ENCODE measurements at regions not wholly inside any gene's neighbourhood (a gene's known extent, or its start where the extent isn't known, plus 50 kb on each side); places are given as distances from the start of the nearest gene placed in this dataset.
"Not testable (repeated sequence)": the region's sequence is repeated elsewhere in the genome, so short reads cannot be mapped to it uniquely, and the experiment has no call there.

DNA sequence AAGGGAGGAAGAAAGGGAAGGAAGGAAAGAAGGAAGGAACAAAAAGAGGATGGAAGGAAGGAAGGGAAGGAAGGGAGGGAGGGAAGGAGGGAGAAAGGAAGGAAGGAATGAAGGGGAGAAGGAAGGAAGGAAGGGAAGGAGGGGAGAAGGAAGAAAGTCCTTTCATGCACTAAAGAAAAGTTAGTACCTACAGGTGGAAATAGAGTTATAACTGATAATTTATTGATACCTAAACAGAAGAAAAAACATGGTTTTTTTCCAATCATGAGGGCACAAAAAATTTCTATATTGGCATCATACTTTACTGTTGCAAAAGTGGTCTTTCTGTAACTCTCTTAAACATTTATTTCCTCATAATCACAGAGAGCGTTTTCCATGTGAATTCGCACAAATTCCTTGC, 659.4 kb downstream of the MAFB start:
- DNase-seq: no peak

DNA sequence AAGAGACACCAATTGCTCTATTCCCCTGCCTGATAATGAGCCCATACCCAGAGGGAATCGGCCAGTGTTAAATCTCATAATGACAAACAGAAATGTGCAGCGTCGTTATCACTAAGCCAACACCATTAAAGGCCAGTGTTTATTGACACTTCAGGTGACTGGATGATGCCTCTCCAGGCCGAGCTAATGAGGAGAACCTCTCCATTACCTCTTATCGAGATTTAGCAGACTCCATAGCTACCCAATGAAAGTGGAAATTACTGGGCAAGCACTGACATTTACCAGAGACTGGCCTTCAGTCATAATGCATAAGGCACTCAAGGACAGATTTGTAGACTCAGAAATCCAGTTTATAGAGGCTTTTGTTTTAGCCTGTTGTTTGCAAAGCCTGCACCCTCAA, 669.5 kb downstream of the MAFB start:
- DNase-seq: no peak

DNA sequence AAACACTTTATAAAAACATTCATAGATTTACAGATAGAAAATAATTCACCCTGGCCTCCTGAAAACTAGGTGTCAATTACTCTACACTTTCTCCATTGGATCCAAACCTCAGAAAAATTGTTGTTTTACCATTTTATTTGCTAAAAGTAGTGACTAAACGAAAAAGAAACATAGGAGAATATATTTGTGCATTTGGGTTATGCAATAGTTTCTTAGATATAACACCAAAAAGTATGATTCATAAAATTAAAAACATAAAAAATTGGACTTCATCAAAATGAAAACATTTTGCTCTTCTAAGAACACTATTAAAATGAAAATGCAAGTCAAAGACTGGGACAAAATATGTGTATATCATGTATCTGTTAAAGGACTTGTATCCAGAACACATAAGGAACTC, 671.3 kb downstream of the MAFB start:
- no peak for DNase-seq

- DNase-seq: no peak
These were observed 672.1 kb downstream of the MAFB start for GRCh38 chr20:40016890-40017289.

- DNase-seq: no peak
These were observed 672.6 kb downstream of the MAFB start for GRCh38 chr20:40016392-40016791.

GRCh38 chr20:40012026-40012425, 677.0 kb downstream of the MAFB start:
- not testable (repeated sequence) for DNase-seq

GRCh38 chr20:40010483-40010882, 678.6 kb downstream of the MAFB start:
- DNase-seq: no peak

GRCh38 chr20:40009542-40009941, 679.5 kb downstream of the MAFB start:
- no peak for DNase-seq

- DNase-seq: no peak
These were observed 680.9 kb downstream of the MAFB start for GRCh38 chr20:40008177-40008576.

GRCh38 chr20:40006168-40006860, 682.7 kb downstream of the MAFB start:
- DNase-seq: no peak

DNA sequence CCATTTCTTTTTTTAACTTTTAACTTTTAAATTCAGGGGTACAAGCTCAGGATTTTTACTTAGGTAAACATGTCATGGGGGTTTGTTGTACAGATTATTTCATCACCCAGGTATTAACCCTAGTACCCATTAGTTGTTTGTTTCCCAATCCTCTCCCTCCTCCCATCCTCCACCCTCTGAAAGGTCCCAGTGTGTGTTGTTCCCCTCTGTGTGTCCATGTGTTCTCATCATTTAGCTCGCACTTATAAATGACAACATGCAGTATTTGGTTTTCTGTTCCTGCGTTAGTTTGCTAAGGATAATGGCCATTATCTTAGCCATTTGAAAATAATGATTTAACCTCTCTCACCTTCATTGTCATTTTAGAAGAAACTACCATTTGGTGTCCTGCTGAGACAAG, 684.9 kb downstream of the MAFB start:
- DNase-seq: not testable (repeated sequence)

DNA sequence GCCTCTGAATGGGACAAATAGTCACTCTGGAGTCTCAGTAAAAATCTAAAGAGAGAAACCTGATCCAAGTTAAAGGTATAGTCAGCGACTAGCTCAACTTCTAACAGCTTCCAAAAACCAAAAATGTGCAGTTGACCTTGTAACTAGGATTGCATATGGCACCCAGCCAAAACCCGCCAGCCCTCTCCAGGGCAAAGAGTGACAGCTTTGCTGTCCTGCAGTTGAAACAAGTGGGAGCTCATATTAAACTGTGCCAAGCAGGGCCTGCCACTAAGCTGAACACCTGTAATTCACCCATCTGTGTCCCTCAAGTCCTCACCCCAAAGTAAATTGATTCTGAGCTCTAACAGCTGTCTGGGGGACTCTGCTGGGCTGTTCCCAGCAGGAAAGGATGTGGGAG, 695.3 kb downstream of the MAFB start:
- peak in 1 of 2 experiments; percentile 60 for DNase-seq

DNA sequence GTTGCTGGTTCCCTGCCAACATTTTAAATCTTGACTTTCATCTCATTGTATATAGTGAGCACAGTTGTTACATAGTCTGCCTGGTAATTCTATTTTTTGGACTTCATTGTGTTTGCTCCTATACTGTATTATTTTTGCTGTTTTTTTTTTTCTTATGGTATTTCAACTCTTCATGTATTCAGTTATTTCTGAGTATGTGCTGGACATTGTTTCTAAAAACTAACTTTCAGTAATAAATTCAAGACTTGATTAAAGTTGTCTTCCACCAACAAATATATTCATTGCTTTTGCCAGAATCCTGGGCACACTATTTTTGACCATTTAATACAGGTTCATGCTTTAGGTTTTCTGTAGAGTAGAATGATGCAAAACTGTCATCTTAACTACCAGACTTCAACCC, 698.3 kb downstream of the MAFB start:
- no peak for DNase-seq

DNA sequence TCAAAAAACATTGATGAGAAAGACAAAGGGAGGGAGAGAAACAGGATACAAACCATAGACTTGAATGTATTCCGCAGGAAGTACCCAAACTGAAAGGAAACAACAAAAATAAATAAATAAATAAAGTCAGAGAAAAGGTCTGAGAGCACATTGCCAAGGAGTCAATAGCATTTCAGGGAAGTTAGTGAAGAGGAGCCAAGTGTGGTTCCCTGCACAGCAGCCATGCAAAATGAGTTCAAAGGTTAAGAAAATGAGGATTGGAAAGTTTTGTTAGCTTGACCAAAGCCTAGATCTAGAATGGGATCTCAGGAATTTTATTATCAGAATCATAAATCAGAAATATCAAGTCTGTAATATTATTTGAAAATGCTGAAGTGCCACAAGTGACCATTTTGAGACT, 700.0 kb downstream of the MAFB start:
- no peak for DNase-seq

DNA sequence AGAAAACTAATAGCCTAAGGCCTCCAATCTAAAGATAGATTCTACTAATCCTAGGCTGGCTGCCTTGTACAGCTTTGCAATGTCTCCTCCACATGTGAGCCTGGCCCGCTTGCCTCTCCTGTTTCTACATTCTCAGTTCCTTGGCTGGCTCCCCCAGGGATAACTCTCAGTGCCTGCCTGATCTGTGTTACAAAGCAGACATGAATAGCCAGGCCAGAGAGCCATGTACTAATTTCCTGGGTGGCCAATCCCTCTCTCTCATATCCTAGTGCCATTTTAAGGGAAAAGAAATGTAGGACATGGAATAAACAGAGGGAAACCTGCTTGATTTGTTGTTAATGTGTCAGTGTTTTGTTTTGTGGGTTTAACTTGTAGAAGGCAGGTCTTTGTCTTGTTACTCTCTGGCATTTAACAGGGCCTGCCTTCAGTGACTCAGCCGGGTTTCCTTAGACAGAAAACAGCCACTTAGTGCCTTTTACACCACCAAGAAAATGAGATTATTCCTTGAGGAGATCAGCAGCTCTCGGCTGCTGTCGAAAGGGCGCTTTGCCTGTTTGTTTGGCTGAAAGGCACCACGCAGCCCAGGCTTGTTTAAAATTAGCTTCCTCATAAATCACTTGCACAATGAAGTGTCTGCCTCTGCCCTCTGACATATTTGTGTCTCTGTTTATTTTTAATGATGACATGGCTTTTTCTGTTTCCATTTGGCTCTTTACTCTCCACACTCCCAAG, 702.7 kb downstream of the MAFB start:
- peak in 1 of 2 experiments; percentile 32 for DNase-seq

- DNase-seq: no peak
These were observed 703.7 kb downstream of the MAFB start for GRCh38 chr20:39985271-39985827.

GRCh38 chr20:39983655-39984054, 705.4 kb downstream of the MAFB start:
- DNase-seq: no peak

DNA sequence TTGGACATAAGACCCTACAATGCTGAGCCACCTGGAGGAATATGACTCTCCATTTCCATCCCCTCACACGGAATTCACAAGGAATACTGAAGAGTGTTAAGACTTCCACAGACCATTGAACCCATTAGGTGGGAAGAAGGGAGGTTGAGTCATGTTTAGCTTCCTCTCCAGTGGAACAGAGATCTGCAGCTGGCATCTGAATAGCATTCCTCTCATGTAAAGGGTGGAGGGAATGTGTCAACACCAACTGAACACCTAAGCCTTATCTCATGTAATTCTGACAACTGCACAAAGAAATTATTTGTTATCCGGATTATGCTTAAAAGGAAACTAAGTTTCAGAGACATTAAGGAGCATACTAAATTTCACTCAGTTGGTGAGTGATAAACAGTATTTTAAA, 705.9 kb downstream of the MAFB start:
- DNase-seq: no peak

GRCh38 chr20:39974966-39975501, 714.0 kb downstream of the MAFB start:
- DNase-seq: no peak

DNA sequence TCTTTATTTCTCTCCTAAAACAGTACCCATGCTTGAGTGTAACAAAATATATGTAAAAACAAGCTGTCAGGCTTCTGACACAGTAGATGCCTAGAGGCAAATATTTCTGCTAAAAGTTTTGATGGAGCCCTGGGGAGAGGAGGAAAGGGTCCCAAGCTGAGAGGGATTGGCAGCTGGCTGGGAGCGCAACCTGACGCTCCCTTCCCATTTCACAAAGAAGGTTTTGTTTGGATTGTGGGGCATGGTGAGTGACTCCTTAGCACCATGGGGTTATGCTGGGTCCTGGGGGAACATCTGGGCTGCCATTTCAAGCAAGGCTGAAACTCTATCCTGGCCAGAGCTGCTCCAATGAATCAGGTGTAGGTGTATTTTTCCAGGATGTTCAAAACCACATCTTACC, 720.5 kb downstream of the MAFB start:
- DNase-seq: no peak

GRCh38 chr20:39967806-39968205, 721.2 kb downstream of the MAFB start:
- DNase-seq: no peak

DNA sequence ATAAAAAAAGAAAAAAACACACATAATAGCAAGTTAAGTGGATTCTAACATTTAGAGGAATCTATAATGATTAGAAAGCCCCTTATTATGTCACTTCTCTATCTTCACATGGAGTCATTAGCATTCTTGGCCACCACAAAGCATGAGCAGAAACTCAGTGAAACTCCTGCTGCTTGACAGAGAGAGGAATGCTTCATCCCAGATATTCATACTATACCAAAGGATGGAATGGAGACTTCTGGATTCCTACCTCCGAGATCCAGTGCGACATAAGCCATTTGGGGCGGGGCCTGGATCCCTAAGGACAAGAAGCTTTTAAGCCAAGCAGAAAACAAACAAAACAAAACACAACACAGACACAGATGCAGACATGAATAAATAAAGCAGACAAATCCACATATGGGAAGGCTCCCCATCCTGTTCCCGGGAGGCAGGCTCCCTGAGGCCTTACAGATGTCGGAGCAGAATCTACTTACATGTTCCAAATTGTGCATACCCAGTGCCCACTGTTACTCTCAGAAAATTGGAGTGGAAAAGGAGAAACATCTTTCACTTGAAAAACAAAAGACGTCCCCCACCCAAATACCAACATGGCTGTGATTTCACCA, 727.3 kb downstream of the MAFB start:
- peak; percentile 37 to 53 for DNase-seq
